Stimulated activated naive CD4-positive, alpha-beta T cell treated with Interleukin-2 at 50 U/mL for 16 hours (primary cell): ENCODE measurements at regions not wholly inside any gene's neighbourhood (a gene's known extent, or its start where the extent isn't known, plus 50 kb on each side); places are given as distances from the start of the nearest gene placed in this dataset.
"Not testable (repeated sequence)": the region's sequence is repeated elsewhere in the genome, so short reads cannot be mapped to it uniquely, and the experiment has no call there.

Experiments used
- DNase-seq: peaks from one replicate; lab custom pipeline; 2025; lab: John Stamatoyannopoulos, UW

DNA sequence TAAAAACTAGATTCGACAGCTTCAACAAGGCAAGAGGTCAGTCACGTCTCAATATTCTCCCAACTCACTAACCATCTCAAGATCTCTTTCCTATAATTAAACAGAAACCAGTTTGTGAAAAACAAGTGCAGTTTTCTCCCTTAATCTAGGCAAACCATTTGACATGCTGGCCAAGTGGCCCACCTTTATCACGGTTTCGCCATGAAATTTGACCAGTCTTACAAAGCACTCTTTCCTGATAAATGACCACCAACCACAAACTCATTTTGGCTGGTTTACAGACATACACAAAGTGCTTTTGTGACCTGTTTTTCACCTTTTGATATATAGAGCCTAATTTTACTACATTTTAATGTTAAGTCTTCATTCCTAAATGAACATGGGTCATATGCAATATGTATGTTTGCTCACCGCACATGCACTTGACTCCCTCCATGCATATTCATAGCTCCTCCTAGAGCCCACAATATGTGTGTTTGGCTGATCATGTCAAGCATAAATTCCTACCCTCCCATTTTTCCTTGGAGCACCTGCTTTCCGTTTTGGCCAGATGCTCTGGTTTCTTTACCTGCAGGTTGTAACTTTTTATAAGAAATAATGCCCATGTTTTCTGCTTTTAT, 385.1 kb downstream of the RAD51AP2 start:
- DNase-seq = no peak

- DNase-seq = not testable (repeated sequence)
Measured at GRCh38 chr2:17130627-17131026, 387.6 kb downstream of the RAD51AP2 start.

- no peak for DNase-seq
Measured at GRCh38 chr2:17125989-17126620, 392.1 kb downstream of the RAD51AP2 start.

- no peak for DNase-seq
Measured at GRCh38 chr2:17124575-17125318, 393.5 kb downstream of the RAD51AP2 start.

DNA sequence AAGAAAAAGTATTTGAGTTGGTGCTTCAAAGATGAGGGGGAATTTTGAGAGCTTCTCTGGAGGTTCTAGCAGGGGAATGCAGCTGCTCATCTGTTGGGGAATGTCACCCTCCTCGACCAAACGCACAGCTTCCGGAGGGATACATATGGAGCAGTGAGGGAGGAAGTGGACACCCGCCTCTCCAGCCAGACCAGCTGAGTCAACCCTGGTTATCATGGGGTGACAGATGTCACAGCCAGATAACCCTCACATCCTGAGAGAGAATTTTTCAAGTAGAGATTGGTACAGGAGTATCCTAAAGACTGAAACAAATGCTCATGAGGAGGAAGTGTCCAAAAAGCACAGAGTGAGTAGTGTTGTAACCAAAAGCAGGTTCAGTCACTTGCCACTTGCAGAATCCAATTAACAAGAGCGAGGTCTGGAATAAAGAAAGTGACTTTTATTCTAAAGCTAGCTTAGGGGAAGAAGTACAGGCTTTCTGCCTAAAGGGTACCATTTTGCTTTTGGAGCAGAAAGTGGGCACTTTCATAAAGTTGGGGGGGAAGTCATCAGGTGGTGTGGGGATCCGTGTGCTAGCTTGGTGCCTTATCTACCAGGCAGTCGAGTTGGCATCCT, 395.2 kb downstream of the RAD51AP2 start:
- DNase-seq = no peak

- no peak for DNase-seq
Measured at GRCh38 chr2:17115466-17115865, 402.8 kb downstream of the RAD51AP2 start.

GRCh38 chr2:17115042-17115441, 403.2 kb downstream of the RAD51AP2 start:
- DNase-seq = no peak

GRCh38 chr2:17107871-17108270, 410.4 kb downstream of the RAD51AP2 start:
- DNase-seq = no peak

DNA sequence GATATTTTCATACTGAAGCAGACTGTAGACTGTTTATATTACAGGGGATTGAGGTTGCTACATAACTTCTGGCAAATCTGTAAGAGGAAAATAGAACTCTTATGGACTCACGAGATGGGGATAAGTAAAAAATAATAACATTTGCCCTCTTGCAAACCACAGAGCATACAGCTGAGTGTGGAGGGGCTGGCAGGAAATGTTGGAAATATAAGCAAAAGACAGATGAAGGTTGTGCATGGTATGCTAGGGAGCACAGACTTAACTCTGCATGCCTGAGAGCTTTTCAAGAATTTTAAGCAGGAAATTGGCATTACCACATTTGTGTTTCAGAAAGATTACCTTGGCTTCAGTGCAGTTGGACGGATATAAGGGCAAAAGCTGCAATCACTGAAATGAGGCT, 411.1 kb downstream of the RAD51AP2 start:
- no peak for DNase-seq

GRCh38 chr2:17106418-17106817, 411.8 kb downstream of the RAD51AP2 start:
- DNase-seq = no peak

DNA sequence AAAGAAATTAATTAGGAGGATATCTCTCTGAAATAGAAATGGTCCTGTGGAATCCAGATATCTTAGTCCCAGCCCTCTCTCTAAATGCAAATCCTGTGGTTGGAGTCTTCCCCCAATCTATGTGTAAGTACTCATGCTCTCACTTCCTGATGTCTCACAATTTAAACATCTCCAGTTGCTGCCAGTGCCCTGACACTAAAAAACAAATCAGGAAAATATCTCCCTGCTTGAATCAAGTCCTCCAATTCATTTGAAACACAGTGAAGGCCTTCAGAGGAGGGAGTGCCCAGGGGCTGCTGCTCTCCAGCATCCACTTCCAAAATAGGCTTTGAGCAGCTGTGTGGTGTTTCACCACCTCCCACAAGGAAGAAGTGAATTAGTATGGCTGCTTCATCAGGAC, 413.8 kb downstream of the RAD51AP2 start:
- DNase-seq = no peak

- no peak for DNase-seq
Measured at GRCh38 chr2:17101596-17101995, 416.6 kb downstream of the RAD51AP2 start.

DNA sequence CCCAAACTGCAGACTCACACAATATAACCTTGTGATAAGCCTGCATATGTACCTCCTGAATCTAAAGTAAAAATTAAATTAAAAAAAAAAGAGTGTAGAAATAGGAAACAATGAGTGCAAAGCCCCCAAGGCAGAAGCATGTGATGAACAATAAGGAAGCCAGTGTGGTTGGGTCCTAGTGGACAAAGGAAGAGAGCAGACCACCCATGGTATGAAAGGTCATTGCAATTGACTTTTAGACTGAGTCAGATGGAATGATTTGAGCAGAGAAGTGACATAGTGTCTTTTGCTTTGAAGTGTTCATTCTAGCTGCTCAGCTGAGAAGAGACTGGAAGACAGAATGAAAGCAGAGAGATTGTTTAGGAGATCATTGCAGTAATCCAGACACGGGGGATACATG, 417.1 kb downstream of the RAD51AP2 start:
- no peak for DNase-seq

DNA sequence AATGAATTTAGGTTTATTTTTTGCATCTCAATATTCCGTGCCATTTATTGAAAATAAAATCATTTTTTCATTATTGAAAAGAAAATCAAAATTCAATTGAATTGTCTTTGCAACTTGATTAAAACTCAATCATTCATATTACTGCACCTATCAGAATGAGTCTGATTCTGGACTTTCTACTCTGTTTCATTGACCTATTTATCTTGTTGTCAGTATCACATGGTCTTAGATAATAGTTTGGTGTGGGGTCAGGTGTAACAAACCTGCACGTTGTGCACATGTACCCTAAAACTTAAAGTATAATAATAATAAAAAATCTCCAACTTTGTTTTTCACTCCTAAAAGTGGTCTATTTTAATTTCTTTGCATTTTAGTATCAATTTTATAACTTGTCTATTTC, 422.9 kb downstream of the RAD51AP2 start:
- DNase-seq = no peak

DNA sequence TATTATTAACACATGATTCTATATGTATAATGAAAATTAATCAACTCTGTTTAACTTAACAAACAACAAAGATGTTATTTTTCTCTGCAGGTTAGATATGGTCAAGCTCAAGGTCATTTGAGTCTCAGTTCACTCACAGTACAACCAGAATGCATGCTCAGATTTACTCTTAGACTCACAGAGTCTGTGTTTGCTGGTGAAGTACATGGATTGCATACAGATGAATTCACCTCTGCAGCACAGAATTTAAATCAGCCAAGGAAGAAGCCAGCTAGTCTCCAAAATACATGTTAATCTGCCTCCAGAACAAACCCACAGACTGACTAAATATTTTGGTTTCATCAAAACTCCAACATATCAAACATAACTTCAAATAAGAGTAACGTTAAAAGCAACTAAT, 424.5 kb downstream of the RAD51AP2 start:
- no peak for DNase-seq

- DNase-seq = no peak
Measured at GRCh38 chr2:17086990-17087389, 421.4 kb upstream of the CYRIA start.

DNA sequence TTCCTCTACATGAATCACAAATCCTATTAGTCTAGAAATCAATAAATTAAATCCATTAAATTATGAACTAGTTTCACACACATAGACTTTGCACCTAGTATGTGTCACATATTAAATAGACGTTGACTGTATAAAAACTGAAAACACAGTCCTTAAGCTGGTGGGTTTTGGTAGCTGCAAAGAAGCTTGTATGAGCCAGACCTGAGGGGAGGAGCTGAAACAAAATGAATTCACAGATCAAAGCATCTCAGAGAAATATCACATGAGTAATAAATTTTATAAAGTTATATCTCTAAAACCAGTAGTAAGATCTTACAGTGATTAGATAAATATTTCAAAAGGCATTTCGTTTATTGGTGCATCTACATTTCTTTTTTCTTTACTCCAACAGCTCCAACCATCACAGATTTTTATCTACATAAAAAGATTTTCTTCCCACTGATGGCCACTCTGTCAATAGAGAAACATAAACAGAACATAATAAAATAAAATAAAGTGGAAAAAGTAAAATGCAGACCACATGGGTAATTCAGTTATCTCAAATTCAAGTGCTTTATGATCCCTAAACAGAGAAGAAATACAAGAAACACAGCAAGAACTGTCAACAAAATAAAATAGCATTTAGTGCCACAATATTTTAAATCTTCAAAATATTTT, 420.0 kb upstream of the CYRIA start:
- no peak for DNase-seq

- DNase-seq = no peak
Measured at GRCh38 chr2:17084877-17085276, 419.2 kb upstream of the CYRIA start.

- DNase-seq = no peak
Measured at GRCh38 chr2:17083902-17084301, 418.3 kb upstream of the CYRIA start.

GRCh38 chr2:17079262-17079661, 413.6 kb upstream of the CYRIA start:
- DNase-seq = no peak

- DNase-seq = no peak
Measured at GRCh38 chr2:17076533-17076932, 410.9 kb upstream of the CYRIA start.

DNA sequence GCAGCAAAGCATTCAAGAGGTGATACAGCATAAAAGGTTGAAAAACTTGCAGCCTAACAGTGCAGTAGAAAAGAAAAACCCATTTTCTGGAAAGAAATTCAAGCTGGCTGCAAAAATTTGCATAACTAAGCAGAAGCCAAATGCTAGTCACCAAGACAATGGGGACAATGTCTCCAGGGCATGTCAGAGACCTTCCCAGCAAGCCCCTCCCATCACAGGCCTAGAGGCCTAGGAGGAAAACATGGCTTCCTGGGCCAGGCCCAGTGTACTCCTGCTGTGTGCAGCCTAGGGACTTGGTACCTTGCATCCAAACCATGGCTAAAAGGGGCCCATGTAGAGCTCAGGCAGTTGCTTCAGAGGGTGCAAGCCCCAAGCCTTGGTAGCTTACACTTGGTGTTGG, 405.1 kb upstream of the CYRIA start:
- DNase-seq = no peak
